GM23338 (cell line): ENCODE measurements at regions not wholly inside any gene's neighbourhood (a gene's known extent, or its start where the extent isn't known, plus 50 kb on each side); places are given as distances from the start of the nearest gene placed in this dataset.

Experiments
- ATAC-seq: fragments of 200-7000 bp; cut with Tn5 transposase; 3 replicates; pipeline ENCODE4 v1.9.1; 2020
- DNase-seq: peaks from one replicate; pipeline ENCODE4 v3.0.0-alpha.2; 2015; ENCODE audit warnings: low spot score
- H2AFZ ChIP-seq: fragments of 200-600 bp; sonication (generic); 2 replicates; pipeline ENCODE4 v1.8.0; 2016; ENCODE audit warnings: antibody characterized with exemption, mild to moderate bottlenecking, moderate library complexity
- H3F3A ChIP-seq: fragments of 200-600 bp; sonication (generic); replicated peaks from 2 replicates; pipeline ENCODE4 v1.8.0; 2017; ENCODE audit warnings: antibody characterized with exemption, mixed run types, low read depth
- H3K27ac ChIP-seq: fragments of 200-600 bp; sonication (generic); 2 replicates; pipeline ENCODE4 v1.6.1; 2016; ENCODE audit warnings: low read depth
- H3K27me3 ChIP-seq: fragments of 200-600 bp; sonication (generic); 2 replicates; pipeline ENCODE4 v1.8.0; 2016; ENCODE audit warnings: mild to moderate bottlenecking, mixed run types, moderate library complexity; ENCODE audit not compliant: insufficient read depth
- H3K36me3 ChIP-seq: fragments of 200-600 bp; sonication (generic); 2 replicates; pipeline ENCODE4 v1.8.0; 2016; ENCODE audit warnings: mild to moderate bottlenecking; ENCODE audit not compliant: insufficient read depth
- H3K4me1 ChIP-seq: fragments of 200-600 bp; sonication (generic); 2 replicates; pipeline ENCODE4 v1.8.0; 2016; ENCODE audit warnings: mild to moderate bottlenecking, moderate library complexity; ENCODE audit not compliant: insufficient read depth
- H3K4me2 ChIP-seq: fragments of 200-600 bp; sonication (generic); 2 replicates; pipeline ENCODE4 v1.7.1; 2017; ENCODE audit warnings: mixed run types
- H3K4me3 ChIP-seq: fragments of 200-600 bp; sonication (generic); 2 replicates; pipeline ENCODE4 v1.6.1; 2016; ENCODE audit warnings: mixed run types
- H3K79me2 ChIP-seq: fragments of 200-600 bp; sonication (generic); replicated peaks from 2 replicates; pipeline ENCODE4 v1.8.0; 2017; ENCODE audit warnings: mild to moderate bottlenecking; ENCODE audit not compliant: insufficient read depth
- H3K9me2 ChIP-seq: fragments of 200-600 bp; sonication (generic); 2 replicates; pipeline ENCODE4 v1.8.0; 2017; ENCODE audit not compliant: insufficient read depth
- H4K20me1 ChIP-seq: fragments of 200-600 bp; sonication (generic); replicated peaks from 2 replicates; pipeline ENCODE4 v1.8.0; 2017; ENCODE audit warnings: mild to moderate bottlenecking; ENCODE audit not compliant: insufficient read depth
- H3K27ac Mint-ChIP-seq: 2 replicates; pipeline ENCODE4 v1.8.0; 2020; ENCODE audit warnings: inconsistent platforms, mild to moderate bottlenecking, moderate library complexity, mixed read lengths
- H3K27me3 Mint-ChIP-seq: 3 replicates; pipeline ENCODE4 v1.8.0; 2022; ENCODE audit warnings: low read depth, mild to moderate bottlenecking, moderate library complexity, mixed read lengths, inconsistent platforms; ENCODE audit not compliant: insufficient read depth, poor library complexity
- H3K36me3 Mint-ChIP-seq: 3 replicates; pipeline ENCODE4 v1.8.0; 2021; ENCODE audit warnings: low read depth, mild to moderate bottlenecking, inconsistent platforms, moderate library complexity, mixed read lengths
- H3K4me1 Mint-ChIP-seq: 3 replicates; pipeline ENCODE4 v1.8.0; 2020; ENCODE audit warnings: mild to moderate bottlenecking, inconsistent platforms, mixed read lengths
- H3K4me3 Mint-ChIP-seq: 3 replicates; pipeline ENCODE4 v1.8.0; 2021; ENCODE audit warnings: moderate library complexity, mild to moderate bottlenecking, inconsistent platforms, mixed read lengths
- H3K9me3 Mint-ChIP-seq: 3 replicates; pipeline ENCODE4 v1.8.0; 2020; ENCODE audit warnings: moderate library complexity, mild to moderate bottlenecking, inconsistent platforms, mixed read lengths
- CTCF ChIP-seq, 2 experiments: fragments of 200-600 bp in 1 of 2; sonication (generic) in 1 of 2; conservative IDR thresholded peaks; 2 replicates each; pipeline versions ENCODE4 v1.5.1 to v1.6.1; 2016 to 2017; ENCODE audit warnings: antibody characterized with exemption in 2 of 2, low read depth in 2 of 2, mild to moderate bottlenecking in 2 of 2, moderate library complexity in 1 of 2
- ETS1 ChIP-seq: IDR thresholded peaks from 2 replicates; pipeline ENCODE4 v1.6.1; 2016; ENCODE audit warnings: antibody characterized with exemption
- EZH2 ChIP-seq: fragments of 200-600 bp; sonication (generic); IDR thresholded peaks from one replicate; pipeline ENCODE4 v1.8.0; 2017; ENCODE audit warnings: antibody characterized with exemption, mild to moderate bottlenecking, low read depth; ENCODE audit not compliant: unreplicated experiment
- JUNB ChIP-seq: IDR thresholded peaks from one replicate; pipeline ENCODE4 v1.6.1; 2016; ENCODE audit warnings: antibody characterized with exemption; ENCODE audit not compliant: unreplicated experiment
- NANOG ChIP-seq: IDR thresholded peaks from 2 replicates; pipeline ENCODE4 v1.6.1; 2016; ENCODE audit warnings: antibody characterized with exemption, borderline replicate concordance
- POLR2AphosphoS5 ChIP-seq: IDR thresholded peaks from 2 replicates; pipeline ENCODE4 v1.6.1; 2016; ENCODE audit warnings: antibody characterized with exemption, low read depth
- REST ChIP-seq: IDR thresholded peaks from one replicate; pipeline ENCODE4 v1.6.1; 2018; ENCODE audit warnings: antibody characterized with exemption; ENCODE audit not compliant: unreplicated experiment
- STAT1 ChIP-seq: IDR thresholded peaks from one replicate; pipeline ENCODE4 v1.6.1; 2016; ENCODE audit warnings: antibody characterized with exemption; ENCODE audit not compliant: unreplicated experiment
- TF ChIP-seq, protein P1 (sequence below): fragments of 250-450 bp; sonication (Bioruptor Pico); IDR thresholded peaks from 2 replicates; pipeline ENCODE4 v1.5.0; 2020; ENCODE audit warnings: mild to moderate bottlenecking, moderate library complexity

GRCh38 chr6:66068033-66068432 is 361.0 kb upstream of the EYS start:
- Mint-ChIP-seq H3K4me3 (no peak overlapping the region), H3K4me1 (no peaks in the 10 kb centered on the region), H3K9me3 (peaks cover 27% of the 10 kb centered on the region), H3K27ac (no peak overlapping the region), H3K36me3 (peaks cover 3% of the 10 kb centered on the region; the same call in 2 of the 3 replicates), H3K27me3 (no peaks in the 10 kb centered on the region)
- Histone ChIP-seq H3K27me3 (no peaks in the 10 kb centered on the region), H3K9me2 (peaks cover 4% of the 10 kb centered on the region; the same call in 1 of the 2 replicates), H3F3A (no peaks in the 10 kb centered on the region), H3K79me2 (no peaks in the 10 kb centered on the region), H4K20me1 (no peaks in the 10 kb centered on the region), H3K36me3 (no peaks in the 10 kb centered on the region), H3K27ac (no peak overlapping the region), H3K4me1 (no peaks in the 10 kb centered on the region), H2AFZ (no peak overlapping the region), H3K4me2 (no peak overlapping the region), H3K4me3 (no peak overlapping the region)
- ATAC-seq, result no peak
- no peak for DNase-seq
- no peak for TF ChIP-seq POLR2AphosphoS5

GRCh38 chr6:66065313-66065712 is 358.3 kb upstream of the EYS start:
- no peak for TF ChIP-seq NANOG
- no peak for TF ChIP-seq REST
- no peak for TF ChIP-seq JUNB
- TF ChIP-seq, protein P1, sequence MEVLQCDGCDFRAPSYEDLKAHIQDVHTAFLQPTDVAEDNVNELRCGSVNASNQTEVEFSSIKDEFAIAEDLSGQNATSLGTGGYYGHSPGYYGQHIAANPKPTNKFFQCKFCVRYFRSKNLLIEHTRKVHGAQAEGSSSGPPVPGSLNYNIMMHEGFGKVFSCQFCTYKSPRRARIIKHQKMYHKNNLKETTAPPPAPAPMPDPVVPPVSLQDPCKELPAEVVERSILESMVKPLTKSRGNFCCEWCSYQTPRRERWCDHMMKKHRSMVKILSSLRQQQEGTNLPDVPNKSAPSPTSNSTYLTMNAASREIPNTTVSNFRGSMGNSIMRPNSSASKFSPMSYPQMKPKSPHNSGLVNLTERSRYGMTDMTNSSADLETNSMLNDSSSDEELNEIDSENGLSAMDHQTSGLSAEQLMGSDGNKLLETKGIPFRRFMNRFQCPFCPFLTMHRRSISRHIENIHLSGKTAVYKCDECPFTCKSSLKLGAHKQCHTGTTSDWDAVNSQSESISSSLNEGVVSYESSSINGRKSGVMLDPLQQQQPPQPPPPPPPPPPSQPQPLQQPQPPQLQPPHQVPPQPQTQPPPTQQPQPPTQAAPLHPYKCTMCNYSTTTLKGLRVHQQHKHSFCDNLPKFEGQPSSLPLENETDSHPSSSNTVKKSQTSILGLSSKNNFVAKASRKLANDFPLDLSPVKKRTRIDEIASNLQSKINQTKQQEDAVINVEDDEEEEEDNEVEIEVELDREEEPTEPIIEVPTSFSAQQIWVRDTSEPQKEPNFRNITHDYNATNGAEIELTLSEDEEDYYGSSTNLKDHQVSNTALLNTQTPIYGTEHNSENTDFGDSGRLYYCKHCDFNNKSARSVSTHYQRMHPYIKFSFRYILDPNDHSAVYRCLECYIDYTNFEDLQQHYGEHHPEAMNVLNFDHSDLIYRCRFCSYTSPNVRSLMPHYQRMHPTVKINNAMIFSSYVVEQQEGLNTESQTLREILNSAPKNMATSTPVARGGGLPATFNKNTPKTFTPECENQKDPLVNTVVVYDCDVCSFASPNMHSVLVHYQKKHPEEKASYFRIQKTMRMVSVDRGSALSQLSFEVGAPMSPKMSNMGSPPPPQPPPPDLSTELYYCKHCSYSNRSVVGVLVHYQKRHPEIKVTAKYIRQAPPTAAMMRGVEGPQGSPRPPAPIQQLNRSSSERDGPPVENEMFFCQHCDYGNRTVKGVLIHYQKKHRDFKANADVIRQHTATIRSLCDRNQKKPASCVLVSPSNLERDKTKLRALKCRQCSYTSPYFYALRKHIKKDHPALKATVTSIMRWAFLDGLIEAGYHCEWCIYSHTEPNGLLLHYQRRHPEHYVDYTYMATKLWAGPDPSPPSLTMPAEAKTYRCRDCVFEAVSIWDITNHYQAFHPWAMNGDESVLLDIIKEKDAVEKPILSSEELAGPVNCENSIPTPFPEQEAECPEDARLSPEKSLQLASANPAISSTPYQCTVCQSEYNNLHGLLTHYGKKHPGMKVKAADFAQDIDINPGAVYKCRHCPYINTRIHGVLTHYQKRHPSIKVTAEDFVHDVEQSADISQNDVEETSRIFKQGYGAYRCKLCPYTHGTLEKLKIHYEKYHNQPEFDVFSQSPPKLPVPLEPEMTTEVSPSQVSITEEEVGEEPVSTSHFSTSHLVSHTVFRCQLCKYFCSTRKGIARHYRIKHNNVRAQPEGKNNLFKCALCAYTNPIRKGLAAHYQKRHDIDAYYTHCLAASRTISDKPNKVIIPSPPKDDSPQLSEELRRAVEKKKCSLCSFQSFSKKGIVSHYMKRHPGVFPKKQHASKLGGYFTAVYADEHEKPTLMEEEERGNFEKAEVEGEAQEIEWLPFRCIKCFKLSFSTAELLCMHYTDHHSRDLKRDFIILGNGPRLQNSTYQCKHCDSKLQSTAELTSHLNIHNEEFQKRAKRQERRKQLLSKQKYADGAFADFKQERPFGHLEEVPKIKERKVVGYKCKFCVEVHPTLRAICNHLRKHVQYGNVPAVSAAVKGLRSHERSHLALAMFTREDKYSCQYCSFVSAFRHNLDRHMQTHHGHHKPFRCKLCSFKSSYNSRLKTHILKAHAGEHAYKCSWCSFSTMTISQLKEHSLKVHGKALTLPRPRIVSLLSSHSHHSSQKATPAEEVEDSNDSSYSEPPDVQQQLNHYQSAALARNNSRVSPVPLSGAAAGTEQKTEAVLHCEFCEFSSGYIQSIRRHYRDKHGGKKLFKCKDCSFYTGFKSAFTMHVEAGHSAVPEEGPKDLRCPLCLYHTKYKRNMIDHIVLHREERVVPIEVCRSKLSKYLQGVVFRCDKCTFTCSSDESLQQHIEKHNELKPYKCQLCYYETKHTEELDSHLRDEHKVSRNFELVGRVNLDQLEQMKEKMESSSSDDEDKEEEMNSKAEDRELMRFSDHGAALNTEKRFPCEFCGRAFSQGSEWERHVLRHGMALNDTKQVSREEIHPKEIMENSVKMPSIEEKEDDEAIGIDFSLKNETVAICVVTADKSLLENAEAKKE, result no peak
- TF ChIP-seq CTCF (conservative IDR thresholded peaks at IDR 0.05; ENCODE audit: low read depth in 2 of 2), result no peak
- no peak for TF ChIP-seq ETS1
- no peak for TF ChIP-seq EZH2
- no peak for TF ChIP-seq STAT1
- H3K79me2 ChIP-seq, result no peaks in the 10 kb centered on the region
- H3K9me2 ChIP-seq, result peaks cover 8% of the 10 kb centered on the region; the same call in 1 of the 2 replicates
- no peaks in the 10 kb centered on the region for H3F3A ChIP-seq
- no peak overlapping the region for H3K27ac Mint-ChIP-seq
- H3K27me3 ChIP-seq, result no peaks in the 10 kb centered on the region
- no peak overlapping the region for H3K27ac ChIP-seq
- ATAC-seq, result no peak
- no peak for DNase-seq
- no peak overlapping the region for H3K4me3 Mint-ChIP-seq
- no peaks in the 10 kb centered on the region for H3K4me1 Mint-ChIP-seq
- no peak overlapping the region for H3K4me2 ChIP-seq
- H3K36me3 ChIP-seq, result no peaks in the 10 kb centered on the region
- no peaks in the 10 kb centered on the region for H3K27me3 Mint-ChIP-seq
- H4K20me1 ChIP-seq, result no peaks in the 10 kb centered on the region
- H3K4me1 ChIP-seq, result no peaks in the 10 kb centered on the region
- H3K4me3 ChIP-seq, result no peak overlapping the region
- H3K9me3 Mint-ChIP-seq, result peaks cover 30% of the 10 kb centered on the region
- no peak overlapping the region for H2AFZ ChIP-seq
- H3K36me3 Mint-ChIP-seq, result peaks cover 8% of the 10 kb centered on the region; the same call in 2 of the 3 replicates
